NCI-H2196 treated with DMSO at 0.1 percent for 48 hours (cell line): ENCODE measurements at regions not wholly inside any gene's neighbourhood (a gene's known extent, or its start where the extent isn't known, plus 50 kb on each side); places are given as distances from the start of the nearest gene placed in this dataset.

ENCODE experiments used
- DNase-seq: peaks from one replicate; lab custom pipeline; 2025; ENCODE audit not compliant: unreplicated experiment; lab: John Stamatoyannopoulos, UW

DNA sequence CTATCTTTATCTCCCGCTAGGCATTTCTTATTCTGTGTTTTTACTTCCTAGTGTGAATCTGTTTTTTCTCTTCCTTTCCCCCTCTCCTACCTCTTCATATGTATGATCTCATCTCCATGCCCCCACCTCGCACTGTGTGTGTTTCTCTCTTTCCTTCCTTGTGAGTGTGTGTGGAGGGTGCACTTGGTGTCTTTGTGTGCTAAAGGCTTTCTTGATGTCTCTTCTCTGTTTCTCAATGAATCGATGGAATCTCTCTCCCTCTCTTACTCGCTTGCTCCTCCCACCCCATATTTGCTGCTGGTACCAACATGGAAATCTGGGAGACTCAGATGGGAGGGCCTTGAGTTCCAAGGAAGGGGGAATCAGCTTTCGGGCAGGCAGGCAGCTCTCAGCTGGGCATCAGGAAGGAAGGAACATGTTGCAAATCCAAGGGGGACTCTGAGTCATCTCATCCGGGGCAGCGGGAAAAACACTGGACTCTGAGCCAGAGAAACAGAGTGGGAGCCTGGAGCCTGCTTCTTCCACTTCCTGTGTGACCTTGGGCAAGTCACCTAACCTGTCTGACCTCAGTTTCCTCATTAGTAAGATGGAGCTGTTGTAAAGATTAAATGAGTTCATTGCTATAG lies 147.5 kb downstream of the PTPRU start:
- no peak for DNase-seq

DNA sequence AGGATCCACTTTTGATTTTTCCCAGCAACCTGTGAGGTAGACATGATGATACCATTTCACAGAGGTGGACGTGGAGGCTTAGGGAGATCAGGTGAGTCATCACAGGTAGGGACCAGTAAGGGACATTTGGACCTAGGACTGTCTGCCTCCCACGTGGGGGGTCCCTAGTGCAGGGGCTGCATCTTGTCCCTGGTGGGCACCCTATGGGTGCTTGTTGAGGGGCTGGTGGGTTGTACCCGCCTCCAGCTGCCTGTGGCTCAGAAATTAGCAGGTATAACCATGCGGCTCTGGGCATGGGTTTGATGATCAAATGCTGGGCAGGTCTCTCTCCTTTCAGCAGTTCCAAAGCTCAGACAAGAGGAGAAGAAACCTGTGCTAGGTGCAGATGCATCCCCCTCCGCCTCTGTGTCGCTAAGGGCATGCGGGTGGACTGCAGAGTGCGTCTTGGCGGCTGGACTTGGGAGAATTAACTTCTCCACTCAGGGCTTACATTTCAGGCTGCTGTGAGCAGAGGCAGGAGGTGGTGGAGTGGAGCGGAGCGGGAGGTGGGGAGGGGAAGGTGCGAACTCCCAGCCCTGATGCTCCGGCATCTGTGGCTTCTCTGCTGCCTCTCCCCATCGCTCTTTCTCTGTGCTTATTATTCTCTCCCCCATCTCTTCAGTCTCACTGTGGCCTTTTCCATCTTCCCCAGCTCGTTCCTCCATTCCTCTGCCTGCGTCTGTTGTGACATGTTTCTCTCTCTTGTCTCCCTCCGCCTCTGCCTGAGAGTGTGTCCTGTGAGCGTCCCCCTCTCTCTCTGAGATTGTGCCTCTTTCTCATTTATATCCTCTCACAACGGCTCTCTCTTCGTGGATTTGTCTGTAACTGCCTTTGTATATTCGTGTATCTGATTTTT lies 146.8 kb downstream of the PTPRU start:
- DNase-seq: no peak

GRCh38 chr1:29381426-29381825 lies 145.1 kb downstream of the PTPRU start:
- DNase-seq: no peak

DNA sequence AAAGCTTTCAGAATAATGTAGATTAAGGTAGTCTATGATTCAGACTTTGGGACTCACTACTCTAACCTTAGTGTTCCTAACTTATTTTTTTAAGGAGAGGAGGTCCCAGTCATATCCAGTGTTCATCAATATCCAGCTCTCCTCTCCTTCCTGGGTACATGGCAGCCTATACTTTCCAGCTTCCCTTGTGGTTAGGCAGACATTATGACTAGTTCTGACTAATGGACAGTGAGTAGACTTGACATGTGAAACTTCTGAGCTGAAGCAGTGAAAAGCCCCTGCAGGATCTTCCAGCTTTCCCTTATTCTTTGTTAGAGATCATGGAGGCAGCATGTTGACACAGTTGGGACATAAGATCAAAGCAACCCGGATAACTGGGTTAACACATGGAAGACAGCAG lies 144.2 kb downstream of the PTPRU start:
- DNase-seq: no peak

DNA sequence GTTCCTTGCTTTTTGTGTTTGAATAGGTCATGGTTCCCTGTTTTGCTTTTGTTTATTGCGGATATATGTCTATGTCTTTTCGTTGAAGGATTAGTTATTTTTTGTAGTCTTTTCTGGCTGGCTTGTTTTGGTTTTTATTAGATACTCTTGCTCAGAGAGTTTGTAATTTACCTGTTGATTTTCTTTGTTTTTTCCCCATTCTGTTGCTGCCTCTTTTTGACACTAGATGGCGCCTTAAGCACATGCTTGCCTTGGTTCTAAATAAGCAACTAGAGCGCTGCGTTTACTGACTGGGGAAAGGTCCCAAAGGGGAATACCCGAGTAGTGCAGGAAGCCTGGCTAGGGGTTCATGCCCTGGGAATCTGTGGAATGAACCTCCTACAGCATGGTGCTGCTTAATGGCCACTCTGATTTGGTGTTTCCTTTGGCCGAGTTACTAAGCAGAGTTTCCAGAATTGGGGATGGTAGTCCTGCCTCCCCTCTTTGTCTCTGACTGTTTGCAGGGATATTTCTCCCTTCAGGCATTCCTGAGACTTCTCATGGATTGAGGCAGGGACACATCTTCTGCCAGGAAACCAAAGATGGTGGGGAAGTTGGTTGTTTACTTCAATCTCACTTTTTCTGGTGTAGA lies 143.2 kb downstream of the PTPRU start:
- DNase-seq: peak; percentile 11
